ENCODE measurements at regions not wholly inside any gene's neighbourhood (a gene's known extent, or its start where the extent isn't known, plus 50 kb on each side); places are given as distances from the start of the nearest gene placed in this dataset.
A peak's percentile ranks its signal among the peaks of the same experiment; 100 is the strongest.
"Not testable (repeated sequence)": the region's sequence is repeated elsewhere in the genome, so short reads cannot be mapped to it uniquely, and the experiment has no call there.

GRCh38 chr12:25362646-25363045 lies 111.9 kb upstream of the KRAS start:
- WGBS, 2 experiments (ENCODE audit: insufficient coverage in 1 of 2, insufficient read length in 1 of 2) = 99 to 100% methylated on average over 1 to 4 of the region's 4 CpGs
- no peak for TF ChIP-seq CTCF (conservative IDR thresholded peaks at IDR 0.05)

GRCh38 chr12:25361511-25361910 lies 110.8 kb upstream of the KRAS start:
- Mint-ChIP-seq H3K9me3 (no peaks in the 10 kb centered on the region), H3K4me1 (peaks cover 24% of the 10 kb centered on the region), H3K4me3 (no peak overlapping the region), H3K36me3 (ENCODE audit: low read depth) (no peaks in the 10 kb centered on the region), H3K27ac (no peak overlapping the region), H3K27me3 (ENCODE audit: insufficient read depth) (no peaks in the 10 kb centered on the region)
- Histone ChIP-seq H3K4me1 (ENCODE audit: control insufficient read depth, insufficient read depth, low read length) (peaks cover 7% of the 10 kb centered on the region), H3K4me3 (ENCODE audit: low read length) (no peak overlapping the region), H3K36me3 (ENCODE audit: control insufficient read depth, insufficient read depth, low read length) (no peaks in the 10 kb centered on the region), H3K9me3 (ENCODE audit: control insufficient read depth, low read length) (no peaks in the 10 kb centered on the region), H3K27me3 (ENCODE audit: control insufficient read depth, insufficient read depth, low read length, poor library complexity, severe bottlenecking) (no peaks in the 10 kb centered on the region), H3K9ac (ENCODE audit: extremely low read depth, low read length, poor library complexity, severe bottlenecking) (no peak overlapping the region), H3K27ac (ENCODE audit: low read depth, low read length) (no peak overlapping the region)
- no peak for TF ChIP-seq CTCF (conservative IDR thresholded peaks at IDR 0.05)
- WGBS, 2 experiments (ENCODE audit: insufficient coverage in 1 of 2, insufficient read length in 1 of 2) = 88 to 100% methylated on average over 1 to 2 of the region's 2 CpGs
- peak; percentile 51 for DNase-seq

More at GRCh38 chr12:25362646-25363045, 111.9 kb upstream of the KRAS start:
- Mint-ChIP-seq H3K4me1 (peaks cover 31% of the 10 kb centered on the region), H3K36me3 (ENCODE audit: low read depth) (no peaks in the 10 kb centered on the region), H3K4me3 (no peak overlapping the region), H3K27me3 (ENCODE audit: insufficient read depth) (no peaks in the 10 kb centered on the region), H3K9me3 (no peaks in the 10 kb centered on the region), H3K27ac (no peak overlapping the region)
- no peak for DNase-seq
- no peak overlapping the region for H3K4me3 ChIP-seq (ENCODE audit: low read length)
- H3K9me3 ChIP-seq (ENCODE audit: control insufficient read depth, low read length) = no peaks in the 10 kb centered on the region
- no peaks in the 10 kb centered on the region for H3K27me3 ChIP-seq (ENCODE audit: control insufficient read depth, insufficient read depth, low read length, poor library complexity, severe bottlenecking)
- peaks cover 7% of the 10 kb centered on the region for H3K4me1 ChIP-seq (ENCODE audit: control insufficient read depth, insufficient read depth, low read length)
- H3K27ac ChIP-seq (ENCODE audit: low read depth, low read length) = no peak overlapping the region
- H3K9ac ChIP-seq (ENCODE audit: extremely low read depth, low read length, poor library complexity, severe bottlenecking) = no peak overlapping the region
- no peaks in the 10 kb centered on the region for H3K36me3 ChIP-seq (ENCODE audit: control insufficient read depth, insufficient read depth, low read length)

GRCh38 chr12:25357595-25357994 lies 106.9 kb upstream of the KRAS start:
- H3K27me3 ChIP-seq (ENCODE audit: control insufficient read depth, insufficient read depth, low read length, poor library complexity, severe bottlenecking) = no peaks in the 10 kb centered on the region
- no peak overlapping the region for H3K27ac ChIP-seq (ENCODE audit: low read depth, low read length)
- H3K4me1 ChIP-seq (ENCODE audit: control insufficient read depth, insufficient read depth, low read length) = no peaks in the 10 kb centered on the region
- H3K36me3 Mint-ChIP-seq (ENCODE audit: low read depth) = no peaks in the 10 kb centered on the region
- no peak overlapping the region for H3K4me3 ChIP-seq (ENCODE audit: low read length)
- no peak for TF ChIP-seq CTCF (conservative IDR thresholded peaks at IDR 0.05)
- peaks cover 10% of the 10 kb centered on the region for H3K4me1 Mint-ChIP-seq
- H3K27ac Mint-ChIP-seq = no peak overlapping the region
- WGBS, 2 experiments (ENCODE audit: insufficient coverage in 1 of 2, insufficient read length in 1 of 2) = 83 to 92% methylated on average over 1 to 2 of the region's 2 CpGs
- no peaks in the 10 kb centered on the region for H3K9me3 Mint-ChIP-seq
- H3K4me3 Mint-ChIP-seq = no peak overlapping the region
- no peak for DNase-seq
- H3K9ac ChIP-seq (ENCODE audit: extremely low read depth, low read length, poor library complexity, severe bottlenecking) = no peak overlapping the region
- H3K9me3 ChIP-seq (ENCODE audit: control insufficient read depth, low read length) = no peaks in the 10 kb centered on the region
- no peaks in the 10 kb centered on the region for H3K27me3 Mint-ChIP-seq (ENCODE audit: insufficient read depth)
- H3K36me3 ChIP-seq (ENCODE audit: control insufficient read depth, insufficient read depth, low read length) = no peaks in the 10 kb centered on the region

- not testable (repeated sequence) for H3K9me3 Mint-ChIP-seq; H3K27ac ChIP-seq (ENCODE audit: low read depth, low read length); H3K27ac Mint-ChIP-seq; DNase-seq; H3K9ac ChIP-seq (ENCODE audit: extremely low read depth, low read length, poor library complexity, severe bottlenecking); H3K4me3 ChIP-seq (ENCODE audit: low read length); H3K4me1 Mint-ChIP-seq; H3K4me1 ChIP-seq (ENCODE audit: control insufficient read depth, insufficient read depth, low read length); H3K36me3 ChIP-seq (ENCODE audit: control insufficient read depth, insufficient read depth, low read length); H3K4me3 Mint-ChIP-seq; H3K36me3 Mint-ChIP-seq (ENCODE audit: low read depth); H3K27me3 Mint-ChIP-seq (ENCODE audit: insufficient read depth); H3K27me3 ChIP-seq (ENCODE audit: control insufficient read depth, insufficient read depth, low read length, poor library complexity, severe bottlenecking); H3K9me3 ChIP-seq (ENCODE audit: control insufficient read depth, low read length)
- WGBS, 2 experiments (ENCODE audit: insufficient coverage in 1 of 2, insufficient read length in 1 of 2) = 96% methylated on average over 2 of the region's 2 CpGs; no CpG with 5 or more reads in 1 of the 2 experiments
Observed at GRCh38 chr12:25352942-25353341, 102.2 kb upstream of the KRAS start.
